ENCODE measurements at regions not wholly inside any gene's neighbourhood (a gene's known extent, or its start where the extent isn't known, plus 50 kb on each side); places are given as distances from the start of the nearest gene placed in this dataset.

- Histone ChIP-seq H3K9ac (ENCODE audit: low read length) (no peak overlapping the region), H3K27ac (ENCODE audit: low read depth, low read length) (no peak overlapping the region), H3K4me1 (ENCODE audit: control insufficient read depth in 1 of 2, insufficient read depth in 2 of 2, low read length in 2 of 2) (no peaks in the 10 kb centered on the region), H3K4me3 (replicated peaks in 1 of 2; ENCODE audit: low read depth in 1 of 2, low read length in 2 of 2) (no peak overlapping the region), H3K9me2 (ENCODE audit: insufficient read depth) (no peaks in the 10 kb centered on the region), H3K79me2 (ENCODE audit: insufficient read depth, low read length) (no peaks in the 10 kb centered on the region), H3K36me3 (ENCODE audit: control insufficient read depth in 1 of 2, insufficient read depth in 2 of 2, low read length in 2 of 2) (no peaks in the 10 kb centered on the region), H3K4me2 (ENCODE audit: low read length) (no peak overlapping the region), H3K9me3 (ENCODE audit: control insufficient read depth in 1 of 2, insufficient read depth in 1 of 2, low read depth in 1 of 2, low read length in 2 of 2) (no peaks in the 10 kb centered on the region), H4K20me1 (ENCODE audit: insufficient read depth) (no peaks in the 10 kb centered on the region), H2AFZ (ENCODE audit: low read depth, low read length, poor library complexity, severe bottlenecking) (no peak overlapping the region), H3K27me3 (ENCODE audit: insufficient read depth, low read length) (peaks cover 36% of the 10 kb centered on the region; the same call in 1 of the 2 replicates)
- ChIA-PET CTCF (no interaction called here), RAD21 (ENCODE audit: low non-redundant PET in 1 of 2, low total read pairs in 2 of 2, uncharacterized antibody in 2 of 2, unreplicated experiment in 2 of 2) (no interaction called here), POLR2A (no interaction called here)
- ATAC-seq: no peak
- no TSS peak for BruUV-seq (replicated peaks)
- no peak for DNase-seq (ENCODE audit: low read depth, low spot score)
- intact Hi-C loops (cut with micrococcal nuclease): no loop called here
- TF ChIP-seq POLR2AphosphoS5 (IDR thresholded peaks at IDR 0.05; ENCODE audit: low read depth, low read length): no peak
- TF ChIP-seq EGR1 (IDR thresholded peaks at IDR 0.05; ENCODE audit: low read depth): no peak
- TF ChIP-seq YY1 (IDR thresholded peaks at IDR 0.05; ENCODE audit: extremely low read depth, insufficient replicate concordance, low read depth, low read length): no peak
These were observed 584.3 kb downstream of the BRD1 start for GRCh38 chr22:49243335-49243734.

DNA sequence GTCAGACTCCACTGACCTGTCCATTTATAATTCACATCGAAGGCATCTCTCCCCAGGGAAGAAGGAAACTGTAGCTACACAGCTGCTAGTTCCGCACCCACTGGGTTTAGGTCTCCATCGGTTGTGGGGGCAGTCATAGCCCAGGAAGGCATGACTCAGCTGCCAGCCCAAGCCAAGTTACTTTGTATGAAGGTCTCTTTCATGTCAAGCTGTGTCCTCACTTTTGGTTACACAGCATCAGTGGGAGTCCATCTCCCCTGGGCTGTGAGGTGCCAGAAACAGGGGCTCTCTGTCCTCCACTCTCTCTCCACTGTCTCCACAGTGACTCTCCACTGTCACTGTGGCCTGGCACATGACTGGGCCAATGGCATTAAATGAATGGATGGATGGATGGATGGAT is 585.2 kb downstream of the BRD1 start:
- intact Hi-C loops (cut with micrococcal nuclease): no loop called here
- peaks cover 30% of the 10 kb centered on the region; the same call in 1 of the 2 replicates for H3K27me3 ChIP-seq (ENCODE audit: insufficient read depth, low read length)

More for the DNA sequence above, 585.2 kb downstream of the BRD1 start:
- ChIA-PET RAD21 (ENCODE audit: low non-redundant PET in 1 of 2, low total read pairs in 2 of 2, uncharacterized antibody in 2 of 2, unreplicated experiment in 2 of 2) (no interaction called here), CTCF (no interaction called here), POLR2A (no interaction called here)
- H3K4me2 ChIP-seq (ENCODE audit: low read length): no peak overlapping the region
- H3K36me3 ChIP-seq (ENCODE audit: control insufficient read depth in 1 of 2, insufficient read depth in 2 of 2, low read length in 2 of 2): no peaks in the 10 kb centered on the region
- H3K79me2 ChIP-seq (ENCODE audit: insufficient read depth, low read length): no peaks in the 10 kb centered on the region
- no peak for DNase-seq (ENCODE audit: low read depth, low spot score)
- H3K9ac ChIP-seq (ENCODE audit: low read length): no peak overlapping the region
- no peaks in the 10 kb centered on the region for H3K9me3 ChIP-seq (ENCODE audit: control insufficient read depth in 1 of 2, insufficient read depth in 1 of 2, low read depth in 1 of 2, low read length in 2 of 2)
- no peaks in the 10 kb centered on the region for H3K9me2 ChIP-seq (ENCODE audit: insufficient read depth)
- H2AFZ ChIP-seq (ENCODE audit: low read depth, low read length, poor library complexity, severe bottlenecking): no peak overlapping the region
- no peak for ATAC-seq
- no peak overlapping the region for H3K4me3 ChIP-seq (replicated peaks in 1 of 2; ENCODE audit: low read depth in 1 of 2, low read length in 2 of 2)
- H3K27ac ChIP-seq (ENCODE audit: low read depth, low read length): no peak overlapping the region
- H4K20me1 ChIP-seq (ENCODE audit: insufficient read depth): no peaks in the 10 kb centered on the region
- H3K4me1 ChIP-seq (ENCODE audit: control insufficient read depth in 1 of 2, insufficient read depth in 2 of 2, low read length in 2 of 2): no peaks in the 10 kb centered on the region
- TF ChIP-seq SIN3A (IDR thresholded peaks at IDR 0.05; ENCODE audit: low read depth): no peak
- no peak for TF ChIP-seq ZFX (IDR thresholded peaks at IDR 0.05)
- TF ChIP-seq YY1 (IDR thresholded peaks at IDR 0.05; ENCODE audit: extremely low read depth, insufficient replicate concordance, low read depth, low read length): no peak
- no peak for TF ChIP-seq POLR2AphosphoS5 (IDR thresholded peaks at IDR 0.05; ENCODE audit: low read depth, low read length)
- no peak for TF ChIP-seq SRF (IDR thresholded peaks at IDR 0.05; ENCODE audit: low read depth)
- TF ChIP-seq REST (IDR thresholded peaks at IDR 0.05; ENCODE audit: low read depth): no peak
- no peak for TF ChIP-seq FOSL1 (IDR thresholded peaks at IDR 0.05; ENCODE audit: low read depth)
- TF ChIP-seq, protein P1, sequence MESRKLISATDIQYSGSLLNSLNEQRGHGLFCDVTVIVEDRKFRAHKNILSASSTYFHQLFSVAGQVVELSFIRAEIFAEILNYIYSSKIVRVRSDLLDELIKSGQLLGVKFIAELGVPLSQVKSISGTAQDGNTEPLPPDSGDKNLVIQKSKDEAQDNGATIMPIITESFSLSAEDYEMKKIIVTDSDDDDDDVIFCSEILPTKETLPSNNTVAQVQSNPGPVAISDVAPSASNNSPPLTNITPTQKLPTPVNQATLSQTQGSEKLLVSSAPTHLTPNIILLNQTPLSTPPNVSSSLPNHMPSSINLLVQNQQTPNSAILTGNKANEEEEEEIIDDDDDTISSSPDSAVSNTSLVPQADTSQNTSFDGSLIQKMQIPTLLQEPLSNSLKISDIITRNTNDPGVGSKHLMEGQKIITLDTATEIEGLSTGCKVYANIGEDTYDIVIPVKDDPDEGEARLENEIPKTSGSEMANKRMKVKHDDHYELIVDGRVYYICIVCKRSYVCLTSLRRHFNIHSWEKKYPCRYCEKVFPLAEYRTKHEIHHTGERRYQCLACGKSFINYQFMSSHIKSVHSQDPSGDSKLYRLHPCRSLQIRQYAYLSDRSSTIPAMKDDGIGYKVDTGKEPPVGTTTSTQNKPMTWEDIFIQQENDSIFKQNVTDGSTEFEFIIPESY (IDR thresholded peaks at IDR 0.05; ENCODE audit: extremely low read depth, insufficient replicate concordance, low read length): no peak
- no peak for TF ChIP-seq POLR2A (IDR thresholded peaks at IDR 0.05; ENCODE audit: borderline replicate concordance, extremely low read depth, insufficient read depth, insufficient read length)
- no TSS peak for BruUV-seq (replicated peaks)
